ENCODE measurements at regions not wholly inside any gene's neighbourhood (a gene's known extent, or its start where the extent isn't known, plus 50 kb on each side); places are given as distances from the start of the nearest gene placed in this dataset.

- DNase-seq: no peak
Measured at GRCh38 chr3:188082031-188082430, 71.9 kb upstream of the LPP start.

- DNase-seq: no peak
Measured at GRCh38 chr3:188082450-188082849, 71.5 kb upstream of the LPP start.

- DNase-seq: no peak
Measured at GRCh38 chr3:188083011-188083410, 70.9 kb upstream of the LPP start.

GRCh38 chr3:188084752-188085583 lies 69.0 kb upstream of the LPP start:
- DNase-seq: no peak

GRCh38 chr3:188085584-188086560 lies 68.1 kb upstream of the LPP start:
- no peak for DNase-seq

GRCh38 chr3:188088948-188089685 lies 64.8 kb upstream of the LPP start:
- no peak for DNase-seq

GRCh38 chr3:188090620-188091309 lies 63.2 kb upstream of the LPP start:
- no peak for DNase-seq

GRCh38 chr3:188091746-188092145 lies 62.2 kb upstream of the LPP start:
- DNase-seq: no peak

- DNase-seq: no peak
Measured at GRCh38 chr3:188092648-188093047, 61.3 kb upstream of the LPP start.

- DNase-seq: no peak
Measured at GRCh38 chr3:188095431-188095830, 58.5 kb upstream of the LPP start.

- DNase-seq: no peak
Measured at GRCh38 chr3:188097791-188098190, 56.2 kb upstream of the LPP start.

GRCh38 chr3:188099907-188100306 lies 54.0 kb upstream of the LPP start:
- no peak for DNase-seq

GRCh38 chr3:188102861-188103547 lies 51.0 kb upstream of the LPP start:
- no peak for DNase-seq

- no peak for DNase-seq
Measured at GRCh38 chr3:188104050-188104449, 49.9 kb upstream of the LPP start.

Data from activated naive CD4-positive, alpha-beta T cell (primary cell).